B cell (primary cell): ENCODE measurements at regions not wholly inside any gene's neighbourhood (a gene's known extent, or its start where the extent isn't known, plus 50 kb on each side); places are given as distances from the start of the nearest gene placed in this dataset.
"Not testable (repeated sequence)": the region's sequence is repeated elsewhere in the genome, so short reads cannot be mapped to it uniquely, and the experiment has no call there.

Experiments used
- ATAC-seq: fragments of 200-7000 bp; cut with Tn5 transposase; one replicate; pipeline ENCODE4 v1.10.0; 2021; ENCODE audit warnings: low read depth, mild to moderate bottlenecking, moderate number of reproducible peaks, moderate library complexity
- CTCF ChIA-PET: fragments of 350-600 bp; sonication (Branson Sonifier 250); formaldehyde crosslinking; loops from one replicate; lab custom pipeline; 2021; ENCODE audit warnings: antibody characterized with exemption, inconsistent platforms; lab: Charles Lee
- POLR2A ChIA-PET: fragments of 350-600 bp; sonication (Branson Sonifier 250); formaldehyde crosslinking; loops from one replicate; lab custom pipeline; 2021; ENCODE audit warnings: antibody characterized with exemption; lab: Charles Lee
- DNase-seq: peaks from one replicate; pipeline ENCODE4 v3.0.0; 2013
- H2AFZ ChIP-seq: 2 replicates; pipeline ENCODE4 v1.6.1; 2012; ENCODE audit warnings: mild to moderate bottlenecking, low read depth, low read length; ENCODE audit not compliant: insufficient read depth, poor library complexity, severe bottlenecking
- H3K27ac ChIP-seq, 2 donors: 1 replicate in 1 of 2; 2 replicates in 1 of 2; pipeline ENCODE4 v1.5.1; 2012 to 2013; ENCODE audit warnings: low read length in 2 of 2, mild to moderate bottlenecking in 2 of 2, moderate library complexity in 1 of 2
- H3K27me3 ChIP-seq, 4 experiments: fragments of 200-600 bp in 1 of 4; sonication (generic) in 1 of 4; replicated peaks in 1 of 4; 1 replicate in 2 of 4; 2 replicates in 2 of 4; pipeline versions ENCODE4 v1.6.1 to v1.7.0; 2013 to 2016; ENCODE audit warnings: low read length in 3 of 4, mild to moderate bottlenecking in 2 of 4, mixed read lengths in 1 of 4, moderate library complexity in 1 of 4; ENCODE audit not compliant: insufficient read depth in 4 of 4, control insufficient read depth in 3 of 4; ENCODE audit errors: control extremely low read depth in 1 of 4
- H3K36me3 ChIP-seq, 2 experiments: replicated peaks in 1 of 2; 1 replicate in 1 of 2; 2 replicates in 1 of 2; pipeline versions ENCODE4 v1.6.1 to v1.7.1; 2013; ENCODE audit warnings: low read length in 1 of 2; ENCODE audit not compliant: insufficient read depth in 2 of 2, control insufficient read depth in 1 of 2; ENCODE audit errors: control extremely low read depth in 1 of 2, extremely low read depth in 1 of 2
- H3K4me1 ChIP-seq, 2 donors: fragments of 200-600 bp in 1 of 2; sonication (generic) in 1 of 2; 1 replicate in 1 of 2; 2 replicates in 1 of 2; pipeline versions ENCODE4 v1.5.1 to v1.6.1; 2013 to 2017; ENCODE audit warnings: low read length in 2 of 2; ENCODE audit not compliant: control insufficient read depth in 2 of 2, insufficient read depth in 2 of 2
- H3K4me2 ChIP-seq: replicated peaks from 2 replicates; pipeline ENCODE3; 2012; ENCODE audit warnings: mild to moderate bottlenecking, low read depth, low read length; ENCODE audit not compliant: poor library complexity, severe bottlenecking
- H3K4me3 ChIP-seq, 5 experiments: fragments of 200-600 bp in 1 of 5; sonication (generic) in 1 of 5; 1 replicate in 3 of 5; 2 replicates in 2 of 5; pipeline versions ENCODE4 v1.5.1 to v1.7.0; 2011 to 2016; ENCODE audit warnings: low read length in 4 of 5, mild to moderate bottlenecking in 4 of 5, low read depth in 2 of 5, control low read depth in 1 of 5, moderate library complexity in 1 of 5; ENCODE audit not compliant: insufficient read depth in 1 of 5; ENCODE audit errors: control extremely low read depth in 1 of 5, extremely low read depth in 1 of 5
- H3K79me2 ChIP-seq: fragments of 200-600 bp; sonication (generic); one replicate; pipeline ENCODE4 v1.6.0; 2016; ENCODE audit warnings: low read length; ENCODE audit not compliant: control insufficient read depth, insufficient read depth
- H3K9ac ChIP-seq: fragments of 200-600 bp; sonication (generic); 2 replicates; pipeline ENCODE4 v1.6.1; 2017; ENCODE audit warnings: mild to moderate bottlenecking, low read length, moderate library complexity
- H3K9me3 ChIP-seq, 3 donors: one replicate each; pipeline versions ENCODE4 v1.6.1 to v1.7.1; 2013; ENCODE audit warnings: low read length in 2 of 3; ENCODE audit not compliant: control insufficient read depth in 2 of 3, insufficient read depth in 1 of 3; ENCODE audit errors: control extremely low read depth in 1 of 3
- H4K20me1 ChIP-seq: 2 replicates; pipeline ENCODE4 v1.6.0; 2012; ENCODE audit warnings: mild to moderate bottlenecking, low read length; ENCODE audit not compliant: insufficient read depth, control insufficient read depth, poor library complexity, severe bottlenecking
- H3K27ac Mint-ChIP-seq: one replicate; pipeline ENCODE4 v1.8.0; 2021; ENCODE audit warnings: mixed read lengths
- H3K27me3 Mint-ChIP-seq: one replicate; pipeline ENCODE4 v1.8.0; 2021; ENCODE audit warnings: mixed read lengths
- H3K4me1 Mint-ChIP-seq: one replicate; pipeline ENCODE4 v1.8.0; 2021; ENCODE audit warnings: mixed read lengths
- H3K4me3 Mint-ChIP-seq: one replicate; pipeline ENCODE4 v1.8.0; 2021; ENCODE audit warnings: mixed read lengths
- H3K9me3 Mint-ChIP-seq: one replicate; pipeline ENCODE4 v1.8.0; 2022; ENCODE audit warnings: mixed read lengths; ENCODE audit not compliant: insufficient read depth
- EZH2 ChIP-seq: IDR thresholded peaks from 2 replicates; pipeline ENCODE4 v1.6.1; 2012; ENCODE audit warnings: borderline replicate concordance, low read depth, mild to moderate bottlenecking, moderate library complexity, low read length; ENCODE audit not compliant: insufficient read depth, poor library complexity, severe bottlenecking
- WGBS: methylation state at CpG from one replicate; pipeline ENCODE4 v1.1.5; 2013; ENCODE audit warnings: missing lambda C conversion rate; ENCODE audit not compliant: insufficient coverage; 5-methylcytosine and 5-hydroxymethylcytosine counted together
- intact Hi-C: fragments of 100-400 bp; cut with micrococcal nuclease; formaldehyde crosslinking; loops from one replicate; pipeline ENCODE4 v1.10.0; 2022
- TF ChIP-seq, protein P1 (sequence below): fragments of 200-600 bp; IDR thresholded peaks from one replicate; pipeline ENCODE4 v1.8.0; 2022; ENCODE audit warnings: antibody characterized with exemption, mild to moderate bottlenecking

DNA sequence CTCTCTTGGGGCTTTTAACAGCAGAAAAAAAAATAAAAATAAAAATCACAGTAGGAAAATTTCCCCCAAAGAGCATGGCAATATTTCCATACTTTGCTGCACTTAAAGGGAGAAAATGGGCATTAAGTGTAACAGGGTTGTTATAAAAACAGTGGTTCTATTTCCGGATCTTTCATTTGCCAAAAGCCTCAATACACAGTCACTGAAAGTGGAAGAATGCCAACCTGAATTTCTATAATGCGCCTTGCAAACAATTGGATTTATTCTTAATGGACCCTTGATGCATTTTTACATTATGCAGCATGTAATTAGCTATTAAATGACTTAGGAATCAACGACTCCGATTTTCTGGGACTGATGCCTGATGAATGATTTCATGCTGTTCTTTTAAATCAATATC, 127.6 kb upstream of the NANOS1 start:
- Mint-ChIP-seq H3K27me3 (peaks cover 23% of the 10 kb centered on the region), H3K9me3 (no peaks in the 10 kb centered on the region), H3K4me3 (no peak overlapping the region), H3K4me1 (no peaks in the 10 kb centered on the region), H3K27ac (no peak overlapping the region)
- ATAC-seq (no peak), DNase-seq (no peak)
- Histone ChIP-seq H3K27ac (no peak overlapping the region), H4K20me1 (no peaks in the 10 kb centered on the region), H3K36me3 (no peaks in the 10 kb centered on the region), H2AFZ (no peak overlapping the region), H3K79me2 (no peaks in the 10 kb centered on the region), H3K4me1 (no peaks in the 10 kb centered on the region), H3K9ac (no peak overlapping the region), H3K9me3 (peaks cover 0 to 11% (median 0%) of the 10 kb centered on the region in 3 donors), H3K4me2 (no peak overlapping the region), H3K27me3 (no peaks in the 10 kb centered on the region), H3K4me3 (no peak overlapping the region)
- CTCF ChIA-PET: no interaction called here
- WGBS: 100% methylated on average over 2 of the region's 4 CpGs
- intact Hi-C loops: no loop called here
- POLR2A ChIA-PET: no interaction called here
- TF ChIP-seq, protein P1, sequence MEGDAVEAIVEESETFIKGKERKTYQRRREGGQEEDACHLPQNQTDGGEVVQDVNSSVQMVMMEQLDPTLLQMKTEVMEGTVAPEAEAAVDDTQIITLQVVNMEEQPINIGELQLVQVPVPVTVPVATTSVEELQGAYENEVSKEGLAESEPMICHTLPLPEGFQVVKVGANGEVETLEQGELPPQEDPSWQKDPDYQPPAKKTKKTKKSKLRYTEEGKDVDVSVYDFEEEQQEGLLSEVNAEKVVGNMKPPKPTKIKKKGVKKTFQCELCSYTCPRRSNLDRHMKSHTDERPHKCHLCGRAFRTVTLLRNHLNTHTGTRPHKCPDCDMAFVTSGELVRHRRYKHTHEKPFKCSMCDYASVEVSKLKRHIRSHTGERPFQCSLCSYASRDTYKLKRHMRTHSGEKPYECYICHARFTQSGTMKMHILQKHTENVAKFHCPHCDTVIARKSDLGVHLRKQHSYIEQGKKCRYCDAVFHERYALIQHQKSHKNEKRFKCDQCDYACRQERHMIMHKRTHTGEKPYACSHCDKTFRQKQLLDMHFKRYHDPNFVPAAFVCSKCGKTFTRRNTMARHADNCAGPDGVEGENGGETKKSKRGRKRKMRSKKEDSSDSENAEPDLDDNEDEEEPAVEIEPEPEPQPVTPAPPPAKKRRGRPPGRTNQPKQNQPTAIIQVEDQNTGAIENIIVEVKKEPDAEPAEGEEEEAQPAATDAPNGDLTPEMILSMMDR: no peak
- no peak for TF ChIP-seq EZH2

DNA sequence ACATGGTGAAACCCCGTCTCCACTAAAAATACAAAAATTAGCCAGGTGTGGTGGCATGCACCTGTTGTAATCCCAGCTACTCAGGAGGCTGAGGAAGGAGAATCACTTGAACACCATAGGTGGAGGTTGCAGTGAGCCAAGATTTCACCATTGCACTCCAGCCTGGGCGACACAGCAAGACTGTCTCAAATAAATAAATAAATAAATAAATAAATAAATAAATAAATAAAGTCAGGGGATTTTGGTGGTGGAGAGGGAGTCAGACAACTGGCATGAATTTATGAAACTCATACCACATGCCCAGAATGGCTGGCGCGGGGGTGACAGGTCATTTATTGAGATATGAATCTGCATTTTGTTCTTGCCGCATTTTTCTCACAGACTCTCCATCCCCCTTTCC, 126.9 kb upstream of the NANOS1 start:
- H3K36me3 ChIP-seq, H3K4me1 Mint-ChIP-seq, intact Hi-C loops, H3K4me2 ChIP-seq, H3K9me3 ChIP-seq, POLR2A ChIA-PET, DNase-seq, H3K4me1 ChIP-seq, H3K9ac ChIP-seq, ATAC-seq, H3K4me3 Mint-ChIP-seq, CTCF ChIA-PET, H4K20me1 ChIP-seq, H3K79me2 ChIP-seq, H2AFZ ChIP-seq, H3K4me3 ChIP-seq, H3K27me3 ChIP-seq, H3K9me3 Mint-ChIP-seq, H3K27ac ChIP-seq, H3K27ac Mint-ChIP-seq: not testable (repeated sequence)
- WGBS: 100% methylated on average over 1 of the region's 5 CpGs
- peaks cover 23% of the 10 kb centered on the region for H3K27me3 Mint-ChIP-seq
